GM19035 (cell line): ENCODE measurements at regions not wholly inside any gene's neighbourhood (a gene's known extent, or its start where the extent isn't known, plus 50 kb on each side); places are given as distances from the start of the nearest gene placed in this dataset.
"Not testable (repeated sequence)": the region's sequence is repeated elsewhere in the genome, so short reads cannot be mapped to it uniquely, and the experiment has no call there.

Source experiments
- ATAC-seq: cut with Tn5 transposase; IDR thresholded peaks from one replicate; pipeline ENCODE4 v1.9.1; 2021; ENCODE audit not compliant: unreplicated experiment

- no peak for ATAC-seq
Measured at GRCh38 chr5:117752403-117752802, 1177.8 kb upstream of the SEMA6A start.

GRCh38 chr5:117748336-117748735, 1173.7 kb upstream of the SEMA6A start:
- no peak for ATAC-seq

- no peak for ATAC-seq
Measured at GRCh38 chr5:117743337-117743736, 1168.7 kb upstream of the SEMA6A start.

- ATAC-seq, result no peak
Measured at GRCh38 chr5:117741655-117742206, 1167.1 kb upstream of the SEMA6A start.

DNA sequence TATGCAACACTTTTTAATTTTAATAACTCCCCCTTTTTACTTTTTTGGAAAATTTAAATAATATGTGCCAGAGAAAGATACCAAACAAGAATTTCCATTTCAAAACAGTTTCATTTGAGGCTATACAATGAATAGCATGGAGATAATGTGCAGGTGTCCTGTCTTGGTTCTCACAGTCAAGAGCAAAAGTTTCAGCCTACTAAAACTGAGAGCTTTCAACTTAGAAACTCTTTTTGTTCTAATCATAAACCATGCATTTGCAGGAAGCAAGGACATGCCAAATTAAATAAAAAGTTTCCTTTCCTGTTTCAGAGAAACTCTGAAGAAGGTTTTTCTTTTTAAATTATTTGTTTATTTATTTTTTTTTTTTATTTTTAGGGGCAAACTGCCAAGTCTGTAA, 1165.6 kb upstream of the SEMA6A start:
- ATAC-seq, result no peak

- ATAC-seq, result no peak
Measured at GRCh38 chr5:117738571-117738970, 1163.9 kb upstream of the SEMA6A start.

DNA sequence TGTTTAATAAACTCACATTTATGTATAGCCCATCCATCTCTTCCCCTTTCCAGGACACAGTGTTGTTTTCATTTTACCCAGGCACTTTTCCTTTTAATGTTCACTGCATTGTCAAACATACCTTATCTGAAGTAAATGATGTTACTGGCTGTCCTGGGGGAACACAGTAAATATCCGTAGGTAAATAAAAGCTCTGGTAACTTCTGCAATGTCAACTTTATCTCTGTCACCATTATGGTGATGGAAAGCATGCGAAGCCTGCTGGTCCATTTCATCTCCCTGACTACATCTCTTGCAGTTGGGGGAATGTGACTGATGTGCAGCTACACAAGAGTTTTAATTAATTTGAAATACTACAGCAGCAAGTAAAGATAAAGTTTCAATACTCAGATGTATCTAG, 1162.1 kb upstream of the SEMA6A start:
- ATAC-seq, result no peak

DNA sequence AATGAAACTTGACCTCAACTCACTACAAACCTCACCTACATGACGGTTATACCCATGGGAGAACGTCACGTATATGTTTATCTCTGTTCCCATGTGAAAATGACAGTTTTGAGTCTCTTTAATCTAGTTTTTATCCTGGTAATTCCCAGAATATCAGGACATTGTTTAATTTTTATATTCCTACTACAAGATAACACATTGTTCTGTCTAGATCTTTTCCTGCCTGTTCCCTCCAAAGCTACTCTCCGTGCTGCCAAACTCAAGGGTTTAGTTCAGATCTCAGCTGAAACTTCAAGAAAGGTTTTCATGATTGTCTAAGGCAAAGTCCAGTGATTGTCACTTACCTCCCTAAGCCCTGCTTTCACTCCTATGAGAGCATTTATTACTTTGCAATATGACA, 1159.4 kb upstream of the SEMA6A start:
- ATAC-seq, result no peak

GRCh38 chr5:117733051-117733450, 1158.4 kb upstream of the SEMA6A start:
- ATAC-seq, result no peak

- no peak for ATAC-seq
Measured at GRCh38 chr5:117732264-117732663, 1157.6 kb upstream of the SEMA6A start.

DNA sequence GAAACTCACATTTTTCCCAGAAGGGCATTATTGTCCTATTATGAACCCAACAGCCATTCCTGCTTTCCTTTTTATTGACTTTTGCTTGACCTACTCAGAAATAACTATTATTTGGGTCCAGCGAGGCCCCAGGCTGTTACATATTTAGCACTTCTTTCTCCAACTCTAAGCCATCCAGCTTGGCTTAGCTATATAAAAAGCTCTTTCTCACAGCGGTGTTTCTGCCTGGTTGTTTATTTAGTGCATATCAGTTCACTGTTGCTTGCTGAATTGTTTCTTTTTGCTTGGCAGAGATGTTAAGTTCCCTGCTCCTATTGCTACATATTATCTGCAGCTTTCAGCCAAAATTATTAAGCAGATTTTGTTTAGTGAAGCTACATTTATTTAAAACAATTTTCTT, 1156.8 kb upstream of the SEMA6A start:
- ATAC-seq, result no peak

DNA sequence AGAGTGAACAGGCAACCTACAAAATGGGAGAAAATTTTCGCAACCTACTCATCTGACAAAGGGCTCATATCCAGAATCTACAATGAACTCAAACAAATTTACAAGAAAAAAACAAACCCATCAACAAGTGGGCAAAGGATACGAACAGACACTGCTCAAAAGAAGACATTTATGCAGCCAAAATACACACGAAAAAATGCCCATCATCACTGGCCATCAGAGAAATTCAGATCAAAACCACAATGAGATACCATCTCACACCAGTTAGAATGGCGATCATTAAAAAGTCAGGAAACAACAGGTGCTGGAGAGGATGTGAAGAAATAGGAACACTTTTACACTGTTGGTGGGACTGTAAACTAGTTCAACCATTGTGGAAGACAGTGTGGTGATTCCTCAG, 1146.2 kb upstream of the SEMA6A start:
- not testable (repeated sequence) for ATAC-seq

GRCh38 chr5:117719413-117719812, 1144.8 kb upstream of the SEMA6A start:
- ATAC-seq, result no peak

- no peak for ATAC-seq
Measured at GRCh38 chr5:117713585-117714198, 1139.1 kb upstream of the SEMA6A start.

DNA sequence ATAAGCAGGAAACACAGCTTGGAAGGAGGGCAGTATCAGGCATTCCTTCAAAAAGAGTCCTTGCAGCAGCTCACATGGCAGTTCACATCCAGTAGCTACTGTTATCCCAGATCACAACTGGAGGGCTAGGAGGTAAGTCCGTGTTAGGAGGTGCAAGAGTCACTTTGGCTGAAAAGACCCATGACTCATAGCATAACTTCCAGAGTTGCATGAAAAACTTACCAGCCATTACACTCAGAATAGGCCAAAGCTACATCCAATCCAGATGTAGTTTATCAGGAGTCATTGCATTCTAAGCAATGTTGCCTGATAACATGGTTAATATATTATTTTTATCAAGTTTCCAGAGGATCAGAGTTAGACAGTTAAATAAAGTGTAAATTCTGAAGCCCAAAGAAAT, 1126.4 kb upstream of the SEMA6A start:
- no peak for ATAC-seq

DNA sequence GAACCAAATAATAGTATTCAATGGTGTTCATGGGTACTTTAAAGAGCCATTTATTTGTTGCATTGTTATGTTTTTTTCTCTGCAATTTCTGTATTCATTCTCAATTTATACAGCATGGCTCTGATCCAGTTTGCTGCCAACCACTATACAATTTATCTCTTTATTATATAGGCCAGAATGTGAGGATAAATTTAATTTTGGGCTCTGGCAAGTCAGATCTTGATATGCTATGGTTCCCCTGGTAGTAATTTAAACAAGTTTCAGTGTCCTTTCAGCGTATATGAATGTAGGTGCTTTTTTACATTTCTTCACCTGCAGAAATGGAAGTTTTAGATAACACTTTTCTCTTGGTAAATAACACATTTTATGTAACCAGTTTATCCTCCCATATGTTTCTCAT, 1118.0 kb upstream of the SEMA6A start:
- ATAC-seq, result no peak

DNA sequence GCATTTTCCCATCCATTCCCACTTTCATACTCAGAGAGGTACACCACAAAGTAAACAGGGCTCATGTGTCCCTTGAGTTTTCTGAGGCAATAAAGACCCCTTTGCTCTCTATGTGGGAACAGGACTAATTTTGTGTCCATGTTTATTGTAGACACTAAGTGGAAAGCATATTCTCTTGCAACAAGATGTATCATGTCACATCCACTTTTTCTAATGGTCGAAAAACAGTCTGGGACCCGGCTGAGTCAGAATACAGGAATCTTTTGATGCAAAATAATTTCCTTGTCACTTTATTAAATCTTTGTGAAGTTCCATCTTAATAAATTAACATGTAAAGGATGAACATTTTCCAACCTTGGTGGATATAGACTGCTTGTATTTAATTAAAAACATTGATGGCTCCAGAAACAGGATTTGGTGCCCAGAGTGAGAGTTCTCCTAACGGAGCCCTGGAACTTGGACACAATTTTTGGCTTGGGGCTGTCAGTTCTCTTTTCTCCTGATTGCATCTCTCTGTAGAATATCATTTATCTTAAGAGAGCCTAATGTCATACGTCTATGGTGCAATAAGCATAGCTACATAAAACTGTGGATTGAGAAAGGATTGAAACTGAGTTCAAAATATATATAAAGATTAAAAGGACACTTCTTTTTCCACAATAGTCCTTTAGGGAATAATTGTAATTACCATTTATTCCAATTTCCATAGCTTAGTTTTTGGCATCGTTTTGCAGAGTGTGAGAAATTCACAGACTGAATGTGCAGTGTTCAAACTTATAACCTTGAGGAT, 1116.7 kb upstream of the SEMA6A start:
- no peak for ATAC-seq

- no peak for ATAC-seq
Measured at GRCh38 chr5:117690612-117691011, 1116.0 kb upstream of the SEMA6A start.

- no peak for ATAC-seq
Measured at GRCh38 chr5:117686926-117687325, 1112.3 kb upstream of the SEMA6A start.

- no peak for ATAC-seq
Measured at GRCh38 chr5:117682416-117682815, 1107.8 kb upstream of the SEMA6A start.

- no peak for ATAC-seq
Measured at GRCh38 chr5:117681431-117682254, 1107.0 kb upstream of the SEMA6A start.

DNA sequence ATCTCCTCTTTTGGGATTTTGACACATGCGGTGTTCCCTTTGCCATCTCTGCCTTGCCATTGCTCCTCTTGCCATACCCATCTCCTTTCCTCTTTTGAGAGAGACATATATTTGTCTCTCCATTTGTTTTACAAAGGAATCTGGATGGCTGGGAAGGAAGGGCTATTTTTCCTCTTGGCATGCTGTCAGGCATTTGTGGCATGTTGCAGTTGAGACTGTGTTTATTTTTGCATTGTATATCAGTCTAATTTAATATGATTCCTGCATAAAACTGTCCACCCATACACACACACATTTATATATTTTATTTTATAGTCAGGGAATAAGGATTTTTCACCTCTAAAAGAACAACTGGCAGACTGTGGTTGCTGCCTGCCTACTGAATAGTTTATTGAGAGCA, 1105.8 kb upstream of the SEMA6A start:
- no peak for ATAC-seq
